H54 (cell line): ENCODE measurements at regions not wholly inside any gene's neighbourhood (a gene's known extent, or its start where the extent isn't known, plus 50 kb on each side); places are given as distances from the start of the nearest gene placed in this dataset.

Source experiments
- DNase-seq: peaks from one replicate; pipeline ENCODE4 v3.0.0; 2011; ENCODE audit warnings: low spot score, mixed read lengths; ENCODE audit not compliant: insufficient read length
- FAIRE-seq: peaks from 3 replicates; lab custom pipeline; 2011; peaks lifted over from hg19 to GRCh38; lab: Jason Lieb, UNC
- POLR2A ChIP-seq: IDR thresholded peaks from 2 replicates; pipeline ENCODE4 v1.6.1; 2011; ENCODE audit warnings: low read depth, mild to moderate bottlenecking, low read length

DNA sequence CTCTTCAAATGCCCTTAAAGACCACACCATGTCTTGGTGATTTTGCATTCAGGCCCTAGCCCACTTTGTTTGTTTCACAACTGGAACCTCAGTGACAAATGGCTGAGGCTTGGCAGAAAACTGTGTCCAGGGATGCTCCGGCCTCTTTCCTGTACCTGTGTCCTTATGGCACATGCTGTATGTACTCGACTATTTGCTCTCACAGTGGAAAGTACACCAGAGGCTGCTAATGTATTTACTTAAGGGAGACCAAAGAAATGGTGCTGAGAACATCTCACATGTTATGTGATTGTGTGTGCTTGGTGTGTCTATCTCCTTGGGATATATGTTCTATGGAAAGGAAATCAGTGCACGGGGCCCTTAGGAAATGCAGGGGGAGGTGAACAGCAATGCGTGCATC, 263.3 kb downstream of the GADD45G start:
- no peak for DNase-seq
- TF ChIP-seq POLR2A: no peak
- no peak for FAIRE-seq

DNA sequence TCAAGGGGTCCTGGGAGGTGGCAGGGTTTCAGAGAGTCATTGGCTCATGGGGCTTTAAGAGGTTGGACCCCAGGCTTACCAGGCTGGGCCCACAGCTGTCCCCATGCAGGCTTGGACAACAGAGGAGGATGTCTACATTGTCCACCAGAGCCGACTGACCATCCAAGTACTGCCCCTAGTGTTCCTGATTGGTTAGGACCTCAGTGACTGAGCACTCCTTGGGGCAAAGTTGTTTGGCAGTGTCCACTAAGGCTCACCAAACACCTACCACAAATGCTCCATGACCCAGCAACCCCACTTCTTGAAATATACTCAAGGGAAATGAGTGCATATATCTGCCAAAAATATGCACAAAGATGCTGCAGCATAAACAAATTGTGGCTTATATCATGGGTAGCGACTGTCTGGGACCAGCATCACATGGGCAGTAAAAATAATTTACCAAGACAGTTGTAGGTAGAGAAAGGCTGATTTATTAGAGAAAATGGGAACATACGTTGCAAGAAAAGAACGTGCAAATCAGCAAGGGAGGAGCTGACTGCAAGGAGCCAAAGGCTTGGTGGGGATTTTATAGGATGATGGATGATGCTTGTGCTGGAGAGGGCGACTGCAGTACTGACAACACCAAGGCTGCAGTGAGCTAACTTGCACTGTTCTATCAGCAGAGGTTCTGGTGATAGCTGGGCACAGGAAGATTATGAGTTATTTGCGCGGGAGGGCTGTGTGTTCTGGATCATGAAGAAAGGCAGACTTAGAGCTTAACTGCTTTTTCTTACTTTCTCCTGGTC, 265.2 kb downstream of the GADD45G start:
- DNase-seq (no peak), FAIRE-seq (no peak)
- no peak for TF ChIP-seq POLR2A

DNA sequence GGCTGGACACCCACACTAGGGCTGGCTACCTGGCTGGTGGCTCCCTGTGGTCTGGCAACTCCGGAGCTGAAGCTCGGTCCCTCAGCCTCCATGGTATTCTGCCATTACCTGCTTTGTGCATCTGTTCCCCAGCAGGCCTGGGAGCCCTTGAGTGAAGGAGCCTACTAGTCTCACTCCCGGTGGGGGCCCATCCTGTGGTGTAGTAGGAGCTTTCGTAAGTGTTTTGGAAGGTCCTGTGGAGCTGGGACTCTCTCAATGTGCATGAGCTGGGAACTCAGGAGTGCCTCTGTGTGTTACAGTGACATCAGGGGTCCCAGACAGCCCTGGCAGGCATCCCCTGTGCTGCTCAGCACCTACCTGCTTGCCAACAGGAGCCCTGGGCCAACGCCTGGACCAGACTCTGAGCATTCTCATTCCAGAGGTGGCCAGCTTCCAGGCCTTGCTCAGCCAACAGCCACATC, 267.1 kb downstream of the GADD45G start:
- FAIRE-seq (no peak), DNase-seq (no peak)
- no peak for TF ChIP-seq POLR2A

GRCh38 chr9:89872426-89872912, 267.7 kb downstream of the GADD45G start:
- no peak for TF ChIP-seq POLR2A
- FAIRE-seq (no peak), DNase-seq (no peak)

DNA sequence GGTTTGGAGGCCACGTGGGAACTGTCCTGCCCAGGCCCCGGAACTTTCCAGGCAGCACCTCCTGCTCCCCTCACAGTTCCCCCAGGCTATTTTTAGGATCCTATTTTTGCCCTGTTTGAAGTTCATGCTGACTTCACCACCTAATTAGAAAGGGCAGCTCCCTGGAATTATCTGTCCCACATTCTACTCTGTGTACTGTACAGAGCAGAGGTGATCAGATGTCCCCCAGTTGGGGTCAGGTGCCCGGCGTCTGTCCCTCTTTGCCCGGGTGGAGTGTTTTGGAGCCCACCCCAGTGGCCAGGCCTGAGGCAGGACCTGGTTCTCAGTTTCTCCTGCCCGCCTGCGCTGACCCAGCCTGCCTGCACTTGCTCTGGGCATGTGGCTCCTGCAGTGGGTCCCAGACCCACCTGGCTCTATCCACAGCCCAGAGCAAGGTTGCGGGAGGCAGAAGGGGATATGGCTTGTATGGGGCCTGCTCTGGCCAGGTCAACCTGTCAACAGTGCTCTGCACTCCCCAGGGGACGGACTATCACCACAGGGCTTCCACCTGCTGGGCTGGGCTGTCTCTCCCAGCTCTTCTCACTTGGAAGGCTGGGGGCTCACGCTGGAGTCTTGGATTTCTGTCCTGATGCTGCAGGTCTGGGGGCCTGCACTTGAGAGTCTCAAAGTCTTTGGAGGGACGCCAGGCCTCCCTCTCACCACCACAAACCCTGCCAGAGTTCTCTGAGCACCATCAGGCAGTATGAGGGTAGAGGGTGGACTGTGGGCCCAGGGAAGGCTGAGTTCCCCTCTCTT, 268.3 kb downstream of the GADD45G start:
- no peak for FAIRE-seq
- DNase-seq: no peak

DNA sequence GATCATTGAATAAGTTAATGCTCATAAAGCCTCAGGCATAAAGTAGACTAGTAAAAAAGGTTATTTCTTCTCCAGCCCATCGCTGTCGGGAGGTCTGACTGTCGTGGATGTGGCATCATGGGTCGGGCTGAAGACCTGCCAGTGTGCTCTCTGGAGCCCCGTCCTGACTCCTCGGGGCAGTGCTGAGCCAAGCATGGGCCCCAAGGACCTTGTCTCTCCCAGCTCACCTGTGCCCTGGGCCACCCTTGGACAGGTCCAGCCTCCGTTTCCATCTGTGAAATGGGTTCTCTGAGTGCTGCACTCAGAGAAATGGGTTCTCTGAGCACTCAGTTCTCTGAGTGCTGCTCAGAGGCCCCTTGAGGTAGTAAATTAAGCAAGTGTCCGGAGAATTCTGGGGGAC, 269.0 kb downstream of the GADD45G start:
- no peak for TF ChIP-seq POLR2A
- DNase-seq (no peak), FAIRE-seq (no peak)

More for the DNA sequence above, 268.3 kb downstream of the GADD45G start:
- no peak for TF ChIP-seq POLR2A

- DNase-seq (no peak), FAIRE-seq (no peak)
- no peak for TF ChIP-seq POLR2A
These were observed 269.8 kb downstream of the GADD45G start for GRCh38 chr9:89874351-89875321.

DNA sequence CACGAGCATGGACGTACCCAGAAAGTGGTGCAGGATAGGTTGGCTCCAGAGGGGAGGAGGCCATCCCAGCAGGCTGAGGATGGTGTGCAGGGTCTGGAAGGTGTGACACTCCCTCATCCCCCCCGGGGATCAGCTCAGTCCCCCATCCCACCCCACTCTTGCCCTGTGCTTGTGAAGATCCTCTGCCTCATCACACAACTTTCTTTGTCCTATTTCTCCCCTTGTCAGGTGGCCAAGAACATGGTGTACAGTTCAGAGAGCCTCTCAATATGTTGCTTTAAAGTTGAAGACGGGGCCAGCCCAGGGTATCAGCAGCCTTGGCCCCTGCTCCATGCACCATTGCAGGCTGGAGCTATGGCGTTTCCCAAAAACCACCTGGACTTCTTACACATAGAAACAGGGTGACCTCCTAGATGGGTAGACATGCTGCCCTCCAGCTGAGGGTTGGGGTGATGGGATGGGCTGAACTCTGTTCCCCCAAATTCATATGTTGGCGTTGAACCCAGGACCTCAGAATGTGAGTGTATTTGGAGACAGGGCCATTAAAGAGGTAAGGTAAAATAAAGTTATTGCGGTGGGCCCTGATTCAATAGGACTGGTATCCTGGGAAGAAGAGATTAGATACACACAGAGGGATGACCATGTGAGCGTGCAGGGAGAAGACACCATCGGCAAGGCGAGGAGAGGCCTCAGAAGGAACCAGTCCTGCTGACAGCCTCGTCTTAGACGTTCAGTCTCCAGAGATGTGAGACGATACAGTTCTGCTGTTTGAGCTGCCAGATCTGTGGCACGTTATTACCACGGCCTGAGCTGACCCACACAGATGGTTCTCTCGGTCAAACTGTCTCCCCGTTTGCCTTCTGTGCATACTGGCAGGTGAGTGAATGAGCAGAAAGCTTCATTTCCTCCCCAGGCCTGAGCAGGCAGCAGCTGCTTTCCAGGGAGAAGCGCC, 272.5 kb downstream of the GADD45G start:
- DNase-seq (no peak), FAIRE-seq (no peak)
- no peak for TF ChIP-seq POLR2A

- FAIRE-seq (no peak), DNase-seq (no peak)
- TF ChIP-seq POLR2A: no peak
These were observed 273.2 kb downstream of the GADD45G start for GRCh38 chr9:89878003-89878411.

DNA sequence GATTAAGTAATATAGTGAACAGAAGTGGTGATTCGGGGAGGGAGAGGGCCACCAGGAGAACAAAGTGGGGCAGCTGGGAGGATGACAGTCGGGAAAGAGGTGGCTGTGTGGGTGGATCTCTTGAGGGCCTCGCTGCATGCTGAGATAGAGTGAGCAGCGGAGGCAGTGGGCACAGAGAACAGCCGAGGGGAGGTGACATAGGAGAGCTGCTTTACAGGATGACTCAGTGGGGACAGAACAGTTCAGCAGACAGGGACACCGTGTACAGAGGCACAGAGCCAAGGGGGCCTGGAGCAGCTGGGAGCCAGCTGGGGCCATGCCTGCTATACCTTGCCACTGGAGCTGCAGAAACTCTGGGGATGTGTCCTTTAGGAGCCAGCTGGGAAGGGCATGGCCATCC, 273.9 kb downstream of the GADD45G start:
- no peak for TF ChIP-seq POLR2A
- DNase-seq: no peak
- FAIRE-seq: no peak

DNA sequence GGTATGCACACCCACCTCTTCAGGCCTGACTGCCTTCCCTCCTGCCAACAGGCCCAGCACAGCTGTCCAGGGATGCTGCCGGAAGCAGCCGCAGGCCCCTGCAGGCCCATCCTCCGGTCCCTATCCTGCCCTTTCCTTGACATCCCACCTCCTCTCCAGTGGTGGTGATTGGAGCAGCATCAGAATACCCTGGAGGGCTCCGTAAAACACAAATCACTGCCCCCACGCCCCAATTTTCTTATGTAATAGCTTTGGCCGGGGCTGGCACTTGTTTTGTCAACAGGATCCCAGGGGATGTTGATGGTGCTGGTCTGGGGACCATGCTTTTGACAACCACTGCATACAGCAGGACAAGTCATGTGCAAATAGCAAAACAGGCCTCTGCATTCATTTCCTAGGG, 274.5 kb downstream of the GADD45G start:
- DNase-seq (no peak), FAIRE-seq (no peak)
- no peak for TF ChIP-seq POLR2A

GRCh38 chr9:89879701-89880100, 274.9 kb downstream of the GADD45G start:
- DNase-seq: no peak
- no peak for FAIRE-seq
- TF ChIP-seq POLR2A: no peak
